GM12864 (cell line): ENCODE measurements at regions not wholly inside any gene's neighbourhood (a gene's known extent, or its start where the extent isn't known, plus 50 kb on each side); places are given as distances from the start of the nearest gene placed in this dataset.

Source experiments
- DNase-seq: peaks from one replicate; pipeline ENCODE4 v3.0.0-alpha.2; 2011; ENCODE audit warnings: low read depth
- H3K4me3 ChIP-seq: 2 replicates; pipeline ENCODE4 v1.5.1; 2011; ENCODE audit warnings: mild to moderate bottlenecking, low read depth, low read length, control low read depth
- TF ChIP-seq, protein P1 (sequence below): IDR thresholded peaks from 2 replicates; pipeline ENCODE4 v1.5.1; 2011; ENCODE audit warnings: low read depth, mild to moderate bottlenecking, moderate library complexity, low read length, control low read depth, inconsistent platforms; ENCODE audit errors: missing control alignments

DNA sequence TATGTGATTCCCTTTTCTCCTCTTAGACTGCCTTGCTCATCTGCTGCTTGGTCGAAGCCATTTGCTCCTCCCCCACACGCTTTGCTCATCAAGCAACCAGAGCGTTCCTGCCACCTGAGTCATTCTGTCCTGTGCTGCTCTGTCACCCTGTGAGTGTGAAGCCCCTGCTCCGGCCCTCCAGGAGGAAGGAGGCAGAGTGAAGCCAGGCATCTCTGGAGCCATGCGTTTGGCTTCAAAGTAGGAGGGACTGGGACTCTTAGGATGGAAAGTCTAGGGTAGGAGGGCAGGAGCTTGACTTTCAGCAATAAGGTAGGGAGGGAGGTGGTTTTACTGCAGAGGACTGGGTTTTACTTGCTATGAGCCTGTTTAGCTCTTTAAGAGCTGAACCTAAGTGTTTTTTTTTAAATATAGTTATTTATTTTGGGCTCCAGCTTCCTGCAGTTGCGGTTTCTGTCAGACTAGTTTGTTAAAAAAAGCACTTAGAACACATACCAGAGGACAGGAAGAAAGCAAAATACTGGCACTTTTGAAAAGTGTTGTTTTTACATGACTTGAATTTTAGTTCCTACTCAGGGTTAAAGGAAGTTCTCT lies 63.6 kb downstream of the SPINK2 start:
- peak; percentile 83 for DNase-seq
- TF ChIP-seq, protein P1, sequence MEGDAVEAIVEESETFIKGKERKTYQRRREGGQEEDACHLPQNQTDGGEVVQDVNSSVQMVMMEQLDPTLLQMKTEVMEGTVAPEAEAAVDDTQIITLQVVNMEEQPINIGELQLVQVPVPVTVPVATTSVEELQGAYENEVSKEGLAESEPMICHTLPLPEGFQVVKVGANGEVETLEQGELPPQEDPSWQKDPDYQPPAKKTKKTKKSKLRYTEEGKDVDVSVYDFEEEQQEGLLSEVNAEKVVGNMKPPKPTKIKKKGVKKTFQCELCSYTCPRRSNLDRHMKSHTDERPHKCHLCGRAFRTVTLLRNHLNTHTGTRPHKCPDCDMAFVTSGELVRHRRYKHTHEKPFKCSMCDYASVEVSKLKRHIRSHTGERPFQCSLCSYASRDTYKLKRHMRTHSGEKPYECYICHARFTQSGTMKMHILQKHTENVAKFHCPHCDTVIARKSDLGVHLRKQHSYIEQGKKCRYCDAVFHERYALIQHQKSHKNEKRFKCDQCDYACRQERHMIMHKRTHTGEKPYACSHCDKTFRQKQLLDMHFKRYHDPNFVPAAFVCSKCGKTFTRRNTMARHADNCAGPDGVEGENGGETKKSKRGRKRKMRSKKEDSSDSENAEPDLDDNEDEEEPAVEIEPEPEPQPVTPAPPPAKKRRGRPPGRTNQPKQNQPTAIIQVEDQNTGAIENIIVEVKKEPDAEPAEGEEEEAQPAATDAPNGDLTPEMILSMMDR = no peak
- peak overlapping the region; percentile 25; the same call in 1 of the 2 replicates for H3K4me3 ChIP-seq

DNA sequence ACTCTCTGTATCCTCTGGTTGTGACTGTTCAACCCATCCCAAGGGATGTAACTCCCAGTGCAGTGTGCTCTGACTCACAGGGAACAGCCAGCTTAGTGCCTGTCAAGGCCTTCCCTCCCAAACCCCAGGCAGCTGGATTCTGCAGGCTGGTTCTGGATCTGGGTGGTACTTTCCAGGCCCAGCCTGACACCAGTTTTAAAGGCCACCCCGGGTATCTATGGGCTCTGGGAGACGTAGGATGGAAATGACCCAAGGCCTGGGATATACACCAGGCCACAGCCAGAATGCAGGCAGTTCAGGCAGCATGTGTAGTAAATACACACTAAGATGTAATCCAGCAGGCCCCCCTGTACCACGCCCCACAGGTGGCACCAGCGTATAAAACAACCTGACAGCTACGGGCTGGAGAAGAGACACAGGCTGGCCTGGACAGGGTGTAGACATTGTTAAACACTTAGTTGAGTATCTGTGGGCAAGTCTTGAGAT lies 64.2 kb downstream of the SPINK2 start:
- H3K4me3 ChIP-seq = no peak overlapping the region
- DNase-seq = no peak
- TF ChIP-seq, protein P1 = no peak

DNA sequence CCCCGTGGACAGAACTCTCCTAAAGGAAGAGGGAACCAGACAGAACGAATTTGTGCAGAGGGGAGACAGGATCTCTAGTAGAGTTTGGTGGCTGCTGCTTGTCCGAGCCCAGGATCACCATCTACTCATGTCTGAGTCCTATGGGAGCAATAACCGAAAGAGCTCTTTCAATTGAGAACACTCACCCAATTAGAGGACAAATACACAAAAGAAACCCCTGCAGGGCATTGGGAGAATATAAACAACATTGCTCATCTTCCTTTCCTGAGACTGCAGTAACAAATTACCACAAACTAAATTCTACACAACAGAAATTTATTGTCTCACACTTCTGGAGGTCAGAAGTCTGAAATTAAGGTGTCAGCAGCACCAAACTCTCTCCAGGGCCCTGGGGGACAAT lies 65.6 kb downstream of the SPINK2 start:
- DNase-seq = no peak
- TF ChIP-seq, protein P1 = no peak
- no peak overlapping the region for H3K4me3 ChIP-seq

DNA sequence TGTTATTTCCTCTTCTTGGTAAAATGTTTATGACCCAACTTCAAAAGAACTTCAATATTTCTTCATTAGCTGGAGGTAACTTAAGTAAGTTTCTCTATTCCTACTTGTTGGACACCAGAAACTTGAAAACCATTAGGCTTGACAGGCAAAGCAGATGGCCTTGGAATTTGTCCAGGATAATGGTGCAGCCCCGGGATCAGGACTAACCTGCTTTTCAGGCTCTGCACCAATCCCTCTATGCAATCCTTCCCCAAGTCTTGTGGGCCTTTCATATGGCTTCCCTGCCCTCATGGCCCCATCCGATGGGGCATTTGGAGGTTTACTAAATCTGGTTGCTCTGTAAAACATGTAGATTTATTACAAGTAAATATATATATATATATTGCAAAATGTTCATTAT lies 68.5 kb downstream of the SPINK2 start:
- no peak for DNase-seq
- TF ChIP-seq, protein P1 = no peak
- H3K4me3 ChIP-seq = no peak overlapping the region

DNA sequence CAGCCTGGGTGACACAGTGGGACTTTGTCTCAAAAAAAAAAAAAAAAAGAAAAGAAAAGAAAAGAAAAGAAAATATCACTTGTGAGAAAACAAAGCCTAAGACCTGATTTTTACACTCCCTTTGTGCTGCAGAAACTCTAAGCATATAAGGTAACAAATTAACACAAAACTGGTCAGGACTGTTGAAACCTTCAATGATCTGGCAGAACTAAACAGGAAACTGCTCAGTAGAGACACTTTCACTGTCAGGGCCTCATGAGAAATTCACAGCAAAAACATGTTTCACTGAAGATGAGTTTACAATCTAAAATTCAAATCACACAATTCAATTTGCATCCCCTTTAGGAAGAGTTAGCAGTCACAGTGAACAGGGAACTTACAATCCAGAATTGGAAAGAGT lies 69.1 kb upstream of the HOPX start:
- no peak overlapping the region for H3K4me3 ChIP-seq
- TF ChIP-seq, protein P1 = no peak
- DNase-seq = no peak

DNA sequence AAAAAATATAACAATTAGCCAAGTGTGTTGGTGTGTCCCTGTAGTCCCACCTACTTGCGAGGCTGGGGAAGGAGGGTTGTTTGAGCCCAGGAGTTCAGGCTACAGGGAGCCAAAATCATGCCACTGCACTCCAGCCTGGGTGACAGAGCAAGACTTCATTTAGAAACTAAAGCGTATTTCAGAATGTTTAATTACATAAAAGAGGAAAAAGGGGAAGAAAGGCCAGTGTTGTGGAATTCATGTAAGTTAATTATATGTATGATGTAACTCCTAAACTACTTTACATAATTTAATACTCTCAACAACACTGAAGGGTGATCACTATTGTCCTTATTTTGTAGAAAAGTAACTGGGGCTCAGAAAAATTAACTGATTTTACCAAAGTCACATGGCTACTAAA lies 67.2 kb upstream of the HOPX start:
- no peak for DNase-seq
- H3K4me3 ChIP-seq = no peak overlapping the region
- TF ChIP-seq, protein P1 = no peak

DNA sequence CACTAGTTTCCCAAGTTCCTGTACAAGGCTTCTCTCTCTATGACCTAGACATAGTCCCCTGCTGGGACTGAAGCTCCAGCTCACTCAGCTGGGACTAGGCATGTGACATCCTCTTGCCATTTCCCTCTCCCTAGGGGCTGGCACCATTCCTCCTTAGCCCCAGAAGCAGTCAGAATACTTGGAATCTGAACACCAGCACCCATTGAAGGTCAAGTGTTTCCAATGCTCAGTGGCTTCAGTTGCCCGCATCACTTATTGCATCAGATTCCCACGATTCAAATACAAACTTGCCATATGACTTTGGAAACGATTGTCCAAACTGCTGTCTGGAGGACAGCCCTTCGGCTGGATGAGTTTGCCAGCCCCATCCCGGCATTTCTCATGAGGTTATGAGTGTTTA lies 65.5 kb upstream of the HOPX start:
- DNase-seq = no peak
- no peak overlapping the region for H3K4me3 ChIP-seq
- TF ChIP-seq, protein P1 = no peak
